H9 (cell line): ENCODE measurements at regions not wholly inside any gene's neighbourhood (a gene's known extent, or its start where the extent isn't known, plus 50 kb on each side); places are given as distances from the start of the nearest gene placed in this dataset.

Source experiments
- DNase-seq: peaks from one replicate; pipeline ENCODE4 v3.0.0-alpha.2; 2017
- H2AFZ ChIP-seq: one replicate; pipeline ENCODE4 v1.6.1; 2013; ENCODE audit warnings: mild to moderate bottlenecking, low read length, control low read depth, moderate library complexity
- H2AK5ac ChIP-seq: 2 replicates; pipeline ENCODE4 v1.6.1; 2013; ENCODE audit warnings: low read length, control low read depth, mixed read lengths; ENCODE audit not compliant: insufficient read length
- H2BK120ac ChIP-seq: one replicate; pipeline ENCODE4 v1.6.1; 2013; ENCODE audit warnings: low read depth, mild to moderate bottlenecking, low read length, control low read depth, inconsistent platforms; ENCODE audit not compliant: poor library complexity, severe bottlenecking
- H2BK12ac ChIP-seq: 2 replicates; pipeline ENCODE4 v1.6.1; 2013; ENCODE audit warnings: low read length, control low read depth, mixed read lengths, low read depth; ENCODE audit not compliant: insufficient read length
- H2BK15ac ChIP-seq: 2 replicates; pipeline ENCODE4 v1.6.1; 2013; ENCODE audit warnings: low read depth, low read length, control low read depth
- H2BK20ac ChIP-seq: one replicate; pipeline ENCODE4 v1.6.1; 2013; ENCODE audit warnings: low read depth, mild to moderate bottlenecking, low read length, control low read depth, inconsistent platforms; ENCODE audit not compliant: poor library complexity, severe bottlenecking
- H2BK5ac ChIP-seq: 2 replicates; pipeline ENCODE4 v1.6.1; 2013; ENCODE audit warnings: low read length, control low read depth, mixed read lengths; ENCODE audit not compliant: insufficient read length
- H3K14ac ChIP-seq: 2 replicates; pipeline ENCODE4 v1.6.1; 2013; ENCODE audit warnings: low read length, control low read depth; ENCODE audit not compliant: insufficient read depth
- H3K18ac ChIP-seq: 2 replicates; pipeline ENCODE4 v1.6.1; 2013; ENCODE audit warnings: low read depth, mild to moderate bottlenecking, mixed read lengths, low read length, control low read depth; ENCODE audit not compliant: insufficient read length
- H3K23ac ChIP-seq: 2 replicates; pipeline ENCODE4 v1.6.1; 2013; ENCODE audit warnings: low read length, control low read depth, mixed read lengths, low read depth; ENCODE audit not compliant: insufficient read length
- H3K23me2 ChIP-seq: 2 replicates; pipeline ENCODE4 v1.6.1; 2013; ENCODE audit warnings: low read depth, mild to moderate bottlenecking, mixed read lengths, low read length, control low read depth; ENCODE audit not compliant: insufficient read length, poor library complexity, severe bottlenecking
- H3K27ac ChIP-seq: 2 replicates; pipeline ENCODE4 v1.5.1; 2013; ENCODE audit warnings: low read length, control low read depth, mixed read lengths, low read depth; ENCODE audit not compliant: insufficient read length
- H3K27me3 ChIP-seq: 2 replicates; pipeline ENCODE4 v1.6.1; 2013; ENCODE audit warnings: low read length, control low read depth, inconsistent platforms; ENCODE audit not compliant: insufficient read depth
- H3K4ac ChIP-seq: 2 replicates; pipeline ENCODE4 v1.6.1; 2013; ENCODE audit warnings: low read depth, mild to moderate bottlenecking, control low read depth, inconsistent platforms, low read length, moderate library complexity
- H3K4me1 ChIP-seq: 2 replicates; pipeline ENCODE4 v1.6.1; 2013; ENCODE audit warnings: low read length, control low read depth, inconsistent platforms; ENCODE audit not compliant: insufficient read depth
- H3K4me2 ChIP-seq: 2 replicates; pipeline ENCODE4 v1.6.1; 2013; ENCODE audit warnings: low read length, control low read depth, mixed read lengths; ENCODE audit not compliant: insufficient read length, insufficient read depth
- H3K56ac ChIP-seq: 2 replicates; pipeline ENCODE4 v1.6.1; 2013; ENCODE audit warnings: low read depth, mild to moderate bottlenecking, mixed read lengths, low read length, control low read depth; ENCODE audit not compliant: insufficient read length
- H3K79me1 ChIP-seq: 2 replicates; pipeline ENCODE4 v1.6.1; 2013; ENCODE audit warnings: low read depth, mild to moderate bottlenecking, moderate library complexity, low read length, control low read depth, inconsistent platforms; ENCODE audit not compliant: insufficient read depth, poor library complexity, severe bottlenecking
- H3K79me2 ChIP-seq: 2 replicates; pipeline ENCODE4 v1.6.1; 2013; ENCODE audit warnings: low read length, control low read depth, inconsistent platforms; ENCODE audit not compliant: insufficient read depth
- H3K9ac ChIP-seq: 2 replicates; pipeline ENCODE4 v1.6.1; 2013; ENCODE audit warnings: low read length, control low read depth, mixed read lengths; ENCODE audit not compliant: insufficient read length; ENCODE audit errors: extremely low read depth
- H3K9me3 ChIP-seq: one replicate; pipeline ENCODE4 v1.6.1; 2013; ENCODE audit warnings: low read depth, low read length, inconsistent platforms; ENCODE audit not compliant: control insufficient read depth
- H3T11ph ChIP-seq: one replicate; pipeline ENCODE4 v1.6.1; 2013; ENCODE audit warnings: mild to moderate bottlenecking, low read length, control low read depth, inconsistent platforms
- H4K20me1 ChIP-seq: one replicate; pipeline ENCODE4 v1.6.1; 2013; ENCODE audit not compliant: control insufficient read depth, insufficient read length, insufficient read depth
- H4K5ac ChIP-seq: 2 replicates; pipeline ENCODE4 v1.6.1; 2013; ENCODE audit warnings: low read depth, mild to moderate bottlenecking, mixed read lengths, low read length, control low read depth; ENCODE audit not compliant: insufficient read length
- H4K8ac ChIP-seq: replicated peaks from 2 replicates; pipeline ENCODE4 v1.6.1; 2013; ENCODE audit warnings: low read length, control low read depth, mixed read lengths, low read depth; ENCODE audit not compliant: insufficient read length
- H4K91ac ChIP-seq: 2 replicates; pipeline ENCODE4 v1.6.1; 2013; ENCODE audit warnings: low read depth, mild to moderate bottlenecking, moderate library complexity, mixed read lengths, low read length, control low read depth; ENCODE audit not compliant: insufficient read length
- H3K27ac Mint-ChIP-seq, 3 experiments: 2 replicates in 2 of 3; 3 replicates in 1 of 3; pipeline ENCODE4 v1.8.0; 2020 to 2021; ENCODE audit warnings: mixed read lengths in 3 of 3, mild to moderate bottlenecking in 1 of 3, moderate library complexity in 1 of 3
- H3K27me3 Mint-ChIP-seq: 2 replicates; pipeline ENCODE4 v1.8.0; 2021; ENCODE audit warnings: low read depth, mild to moderate bottlenecking, moderate library complexity, mixed read lengths
- H3K36me3 Mint-ChIP-seq, 3 experiments: 2 replicates in 2 of 3; 3 replicates in 1 of 3; pipeline ENCODE4 v1.8.0; 2020 to 2021; ENCODE audit warnings: low read depth in 3 of 3, mixed read lengths in 3 of 3; ENCODE audit not compliant: insufficient read depth in 1 of 3
- H3K4me1 Mint-ChIP-seq, 2 experiments: 2 replicates each; pipeline ENCODE4 v1.8.0; 2020; ENCODE audit warnings: mixed read lengths in 2 of 2
- H3K4me3 Mint-ChIP-seq, 2 experiments: 2 replicates in 1 of 2; 3 replicates in 1 of 2; pipeline ENCODE4 v1.8.0; 2020 to 2021; ENCODE audit warnings: mild to moderate bottlenecking in 2 of 2, mixed read lengths in 2 of 2, moderate library complexity in 1 of 2
- H3K9me3 Mint-ChIP-seq, 2 experiments: 2 replicates in 1 of 2; 3 replicates in 1 of 2; pipeline ENCODE4 v1.8.0; 2020; ENCODE audit warnings: mild to moderate bottlenecking in 2 of 2, mixed read lengths in 2 of 2, moderate library complexity in 1 of 2
- CTCF ChIP-seq: fragments of 200-600 bp; sonication (generic); conservative IDR thresholded peaks from 3 replicates; pipeline ENCODE4 v1.8.0; 2021; ENCODE audit warnings: antibody characterized with exemption, mild to moderate bottlenecking
- WGBS: extraction: QIAGEN DNeasy Blood & Tissue Kit; methylation state at CpG from one replicate; pipeline ENCODE4 v1.1.7; 2013; ENCODE audit warnings: missing lambda C conversion rate, low lambda C conversion rate, mixed read lengths; ENCODE audit not compliant: insufficient read length; ENCODE audit errors: extremely low coverage; 5-methylcytosine and 5-hydroxymethylcytosine counted together

GRCh38 chr4:107252571-107252970, 216.5 kb upstream of the DKK2 start:
- no peaks in the 10 kb centered on the region for H3K79me2 ChIP-seq
- H3K4me3 Mint-ChIP-seq = no peak overlapping the region
- no peak for TF ChIP-seq CTCF
- no peak overlapping the region for H3T11ph ChIP-seq
- H2AFZ ChIP-seq = no peak overlapping the region
- H4K91ac ChIP-seq = no peak overlapping the region
- H2BK120ac ChIP-seq = no peak overlapping the region
- no peak overlapping the region for H3K27ac Mint-ChIP-seq
- peaks cover 5 to 9% of the 10 kb centered on the region in 2 experiments for H3K4me1 Mint-ChIP-seq
- H3K36me3 Mint-ChIP-seq = no peaks in the 10 kb centered on the region
- no peak overlapping the region for H3K56ac ChIP-seq
- H2BK15ac ChIP-seq = no peak overlapping the region
- H3K4me2 ChIP-seq = no peak overlapping the region
- no peak overlapping the region for H2BK5ac ChIP-seq
- H4K5ac ChIP-seq = no peak overlapping the region
- H4K8ac ChIP-seq = no peak overlapping the region
- no peaks in the 10 kb centered on the region for H3K23me2 ChIP-seq
- no peaks in the 10 kb centered on the region for H3K27me3 ChIP-seq
- H3K14ac ChIP-seq = no peak overlapping the region
- no CpG with 5 or more reads among the region's 2 CpGs for WGBS
- no peak overlapping the region for H3K27ac ChIP-seq
- no peak for DNase-seq
- no peaks in the 10 kb centered on the region for H3K9me3 Mint-ChIP-seq
- no peaks in the 10 kb centered on the region for H3K79me1 ChIP-seq
- no peak overlapping the region for H2BK12ac ChIP-seq
- H3K27me3 Mint-ChIP-seq = no peaks in the 10 kb centered on the region
- H3K23ac ChIP-seq = no peak overlapping the region
- no peak overlapping the region for H2BK20ac ChIP-seq
- no peak overlapping the region for H3K18ac ChIP-seq
- H3K4me1 ChIP-seq = no peaks in the 10 kb centered on the region
- H2AK5ac ChIP-seq = no peak overlapping the region
- no peak overlapping the region for H3K4ac ChIP-seq
- no peaks in the 10 kb centered on the region for H3K9me3 ChIP-seq
- no peak overlapping the region for H3K9ac ChIP-seq
- no peaks in the 10 kb centered on the region for H4K20me1 ChIP-seq
